Dermis blood vessel endothelial cell (primary cell): ENCODE measurements at regions not wholly inside any gene's neighbourhood (a gene's known extent, or its start where the extent isn't known, plus 50 kb on each side); places are given as distances from the start of the nearest gene placed in this dataset.

Experiments
- DNase-seq: peaks from one replicate; pipeline ENCODE4 v3.0.0; 2010

GRCh38 chr1:30064547-30064946 lies 658.8 kb downstream of the MATN1 start:
- DNase-seq, result no peak

- DNase-seq, result no peak
Measured at GRCh38 chr1:30063621-30064280, 659.6 kb downstream of the MATN1 start.

GRCh38 chr1:30061292-30062220 lies 661.8 kb downstream of the MATN1 start:
- no peak for DNase-seq

GRCh38 chr1:30060738-30061137 lies 662.6 kb downstream of the MATN1 start:
- DNase-seq, result no peak

GRCh38 chr1:30058970-30059369 lies 664.4 kb downstream of the MATN1 start:
- DNase-seq, result peak; percentile 22

- no peak for DNase-seq
Measured at GRCh38 chr1:30054126-30054525, 669.3 kb downstream of the MATN1 start.

- no peak for DNase-seq
Measured at GRCh38 chr1:30052178-30052577, 671.2 kb downstream of the MATN1 start.

- DNase-seq, result no peak
Measured at GRCh38 chr1:30051777-30052176, 671.6 kb downstream of the MATN1 start.

- DNase-seq, result no peak
Measured at GRCh38 chr1:30049748-30050296, 673.6 kb downstream of the MATN1 start.

- DNase-seq, result no peak
Measured at GRCh38 chr1:30048905-30049304, 674.5 kb downstream of the MATN1 start.

GRCh38 chr1:30047576-30047975 lies 675.8 kb downstream of the MATN1 start:
- no peak for DNase-seq

- no peak for DNase-seq
Measured at GRCh38 chr1:30046751-30047150, 676.6 kb downstream of the MATN1 start.

- DNase-seq, result no peak
Measured at GRCh38 chr1:30045304-30046090, 677.9 kb downstream of the MATN1 start.

- no peak for DNase-seq
Measured at GRCh38 chr1:30044656-30045144, 678.7 kb downstream of the MATN1 start.

GRCh38 chr1:30043731-30044408 lies 679.5 kb downstream of the MATN1 start:
- no peak for DNase-seq

- DNase-seq, result no peak
Measured at GRCh38 chr1:30043256-30043655, 680.1 kb downstream of the MATN1 start.

- no peak for DNase-seq
Measured at GRCh38 chr1:30042438-30043147, 680.8 kb downstream of the MATN1 start.

- no peak for DNase-seq
Measured at GRCh38 chr1:30041741-30042437, 681.5 kb downstream of the MATN1 start.

- DNase-seq, result no peak
Measured at GRCh38 chr1:30040081-30041019, 683.0 kb downstream of the MATN1 start.
